ENCODE measurements at regions not wholly inside any gene's neighbourhood (a gene's known extent, or its start where the extent isn't known, plus 50 kb on each side); places are given as distances from the start of the nearest gene placed in this dataset.

DNA sequence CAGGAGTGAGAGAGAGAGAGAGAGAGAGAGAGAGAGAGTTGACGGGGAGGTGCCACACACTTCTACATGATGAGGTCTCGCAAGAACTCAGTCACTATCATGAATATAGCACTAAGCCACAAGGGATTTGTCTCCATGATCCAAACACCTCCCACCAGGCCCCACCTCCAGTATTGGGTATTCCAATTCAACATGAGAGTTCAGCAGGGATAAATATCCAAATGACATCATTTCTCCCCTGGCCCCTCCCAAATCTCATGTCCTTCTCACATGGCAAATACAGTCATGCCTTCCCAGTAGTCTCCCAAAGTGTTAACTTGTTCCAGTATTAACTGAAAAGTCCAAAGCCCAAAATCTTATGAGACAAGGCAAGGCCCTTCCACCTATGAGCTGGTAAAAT lies 330.7 kb downstream of the CDH26 start:
- no peak for TF ChIP-seq CTCF (conservative IDR thresholded peaks at IDR 0.05; ENCODE audit: low read length)
- no peak for DNase-seq (ENCODE audit: low read depth)
- H3K4me3 ChIP-seq (ENCODE audit: low read length): no peak overlapping the region

DNA sequence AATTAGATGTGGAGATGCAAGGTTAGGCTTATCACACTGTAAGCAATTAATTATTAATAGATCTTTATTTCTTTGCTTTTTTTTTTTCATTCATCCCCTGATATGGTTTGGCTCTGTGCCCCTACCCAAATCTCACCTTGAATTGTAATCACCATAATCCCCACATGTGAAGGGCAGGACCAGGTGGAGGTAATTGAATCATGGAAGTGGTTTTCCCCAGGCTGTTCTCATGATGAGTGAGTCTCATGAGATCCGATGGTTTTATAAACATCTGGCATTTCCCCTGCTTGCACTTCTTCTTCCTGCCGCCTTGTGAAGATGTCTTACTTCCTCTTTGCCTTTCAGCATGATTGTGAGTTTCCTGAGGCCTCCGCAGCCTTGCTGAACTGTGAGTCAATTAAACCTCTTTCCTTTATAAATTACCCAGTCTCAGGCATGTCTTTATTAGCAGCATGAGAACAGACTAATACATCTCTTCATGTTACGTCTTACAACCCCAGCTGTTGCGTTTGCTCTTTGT lies 333.8 kb downstream of the CDH26 start:
- no peak overlapping the region for H3K4me3 ChIP-seq (ENCODE audit: low read length)
- no peak for TF ChIP-seq CTCF (conservative IDR thresholded peaks at IDR 0.05; ENCODE audit: low read length)
- no peak for DNase-seq (ENCODE audit: low read depth)

GRCh38 chr20:60294632-60295031 lies 336.4 kb downstream of the CDH26 start:
- H3K4me3 ChIP-seq (ENCODE audit: low read length): no peak overlapping the region
- DNase-seq (ENCODE audit: low read depth): no peak
- TF ChIP-seq CTCF (conservative IDR thresholded peaks at IDR 0.05; ENCODE audit: low read length): no peak

DNA sequence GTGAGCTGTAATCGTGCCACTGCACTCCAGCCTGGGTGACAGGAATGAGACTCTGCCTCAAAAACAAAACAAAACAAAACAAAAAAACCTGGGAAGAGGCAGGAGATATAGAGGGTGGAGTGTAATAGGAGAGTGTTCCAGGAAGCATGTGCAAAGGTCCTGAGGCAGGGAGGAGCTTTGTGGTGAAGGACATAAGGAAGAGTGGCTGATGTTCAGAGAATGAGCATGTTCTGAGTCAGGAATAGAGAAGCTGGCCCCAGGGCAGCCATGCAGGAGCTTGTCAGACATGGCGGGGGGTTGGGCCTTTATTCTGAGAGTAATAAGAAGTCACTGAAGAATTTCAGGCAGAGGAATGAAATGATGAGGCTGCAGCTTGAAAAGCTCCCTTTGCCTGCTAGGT lies 337.0 kb downstream of the CDH26 start:
- DNase-seq (ENCODE audit: low read depth): no peak
- H3K4me3 ChIP-seq (ENCODE audit: low read length): no peak overlapping the region
- TF ChIP-seq CTCF (conservative IDR thresholded peaks at IDR 0.05; ENCODE audit: low read length): no peak

- no peak for DNase-seq (ENCODE audit: low read depth)
- TF ChIP-seq CTCF (conservative IDR thresholded peaks at IDR 0.05; ENCODE audit: low read length): no peak
These were observed 339.4 kb downstream of the CDH26 start for GRCh38 chr20:60297649-60298048.

GRCh38 chr20:60298647-60299046 lies 340.4 kb downstream of the CDH26 start:
- no peak overlapping the region for H3K4me3 ChIP-seq (ENCODE audit: low read length)
- no peak for DNase-seq (ENCODE audit: low read depth)
- TF ChIP-seq CTCF (conservative IDR thresholded peaks at IDR 0.05; ENCODE audit: low read length): no peak

More at GRCh38 chr20:60297649-60298048, 339.4 kb downstream of the CDH26 start:
- no peak overlapping the region for H3K4me3 ChIP-seq (ENCODE audit: low read length)

DNA sequence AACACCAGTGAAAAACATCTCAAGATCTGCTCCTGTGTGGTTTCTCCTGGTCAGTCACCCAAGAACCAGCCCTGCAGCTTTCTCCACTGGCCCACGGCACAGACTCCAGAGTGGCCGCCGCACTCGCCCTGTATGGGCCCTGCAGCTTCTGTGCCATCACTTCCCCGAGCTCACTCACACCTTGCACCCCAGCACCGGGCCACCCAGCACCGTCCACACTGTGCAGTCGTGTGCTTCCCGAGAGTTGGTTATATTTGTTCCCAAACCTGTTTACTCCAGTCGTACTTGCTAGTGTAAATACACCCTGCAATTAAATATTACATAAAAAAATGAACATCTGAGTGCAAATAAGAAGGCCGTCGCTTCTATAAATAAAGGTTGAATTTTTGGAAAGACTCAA lies 341.7 kb downstream of the CDH26 start:
- no peak overlapping the region for H3K4me3 ChIP-seq (ENCODE audit: low read length)
- TF ChIP-seq CTCF (conservative IDR thresholded peaks at IDR 0.05; ENCODE audit: low read length): no peak
- DNase-seq (ENCODE audit: low read depth): no peak

Measured in AG10803 (cell line).